ENCODE measurements at regions not wholly inside any gene's neighbourhood (a gene's known extent, or its start where the extent isn't known, plus 50 kb on each side); places are given as distances from the start of the nearest gene placed in this dataset.

DNA sequence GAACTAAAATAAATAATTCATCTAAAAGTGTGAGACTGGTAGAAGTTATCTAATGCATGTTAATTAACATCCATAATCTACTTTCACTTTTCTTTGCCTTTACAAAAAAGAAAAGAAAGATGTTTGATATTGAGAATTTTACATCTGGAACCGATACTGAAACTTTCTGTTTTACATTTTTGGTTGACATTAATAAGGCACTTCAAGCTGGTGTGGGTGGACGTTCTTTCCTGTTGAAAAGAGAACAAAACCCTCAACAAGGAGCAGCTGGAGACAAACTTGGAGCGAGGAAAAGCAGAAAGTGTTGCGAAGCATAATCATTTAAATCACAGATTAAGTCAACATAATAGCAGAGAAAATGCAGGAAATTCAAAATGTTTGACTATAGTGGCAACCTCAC, 575.2 kb upstream of the ADGRB3 start:
- TF ChIP-seq, protein P1, sequence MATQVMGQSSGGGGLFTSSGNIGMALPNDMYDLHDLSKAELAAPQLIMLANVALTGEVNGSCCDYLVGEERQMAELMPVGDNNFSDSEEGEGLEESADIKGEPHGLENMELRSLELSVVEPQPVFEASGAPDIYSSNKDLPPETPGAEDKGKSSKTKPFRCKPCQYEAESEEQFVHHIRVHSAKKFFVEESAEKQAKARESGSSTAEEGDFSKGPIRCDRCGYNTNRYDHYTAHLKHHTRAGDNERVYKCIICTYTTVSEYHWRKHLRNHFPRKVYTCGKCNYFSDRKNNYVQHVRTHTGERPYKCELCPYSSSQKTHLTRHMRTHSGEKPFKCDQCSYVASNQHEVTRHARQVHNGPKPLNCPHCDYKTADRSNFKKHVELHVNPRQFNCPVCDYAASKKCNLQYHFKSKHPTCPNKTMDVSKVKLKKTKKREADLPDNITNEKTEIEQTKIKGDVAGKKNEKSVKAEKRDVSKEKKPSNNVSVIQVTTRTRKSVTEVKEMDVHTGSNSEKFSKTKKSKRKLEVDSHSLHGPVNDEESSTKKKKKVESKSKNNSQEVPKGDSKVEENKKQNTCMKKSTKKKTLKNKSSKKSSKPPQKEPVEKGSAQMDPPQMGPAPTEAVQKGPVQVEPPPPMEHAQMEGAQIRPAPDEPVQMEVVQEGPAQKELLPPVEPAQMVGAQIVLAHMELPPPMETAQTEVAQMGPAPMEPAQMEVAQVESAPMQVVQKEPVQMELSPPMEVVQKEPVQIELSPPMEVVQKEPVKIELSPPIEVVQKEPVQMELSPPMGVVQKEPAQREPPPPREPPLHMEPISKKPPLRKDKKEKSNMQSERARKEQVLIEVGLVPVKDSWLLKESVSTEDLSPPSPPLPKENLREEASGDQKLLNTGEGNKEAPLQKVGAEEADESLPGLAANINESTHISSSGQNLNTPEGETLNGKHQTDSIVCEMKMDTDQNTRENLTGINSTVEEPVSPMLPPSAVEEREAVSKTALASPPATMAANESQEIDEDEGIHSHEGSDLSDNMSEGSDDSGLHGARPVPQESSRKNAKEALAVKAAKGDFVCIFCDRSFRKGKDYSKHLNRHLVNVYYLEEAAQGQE (IDR thresholded peaks at IDR 0.05): no peak
- TF ChIP-seq, protein P2, sequence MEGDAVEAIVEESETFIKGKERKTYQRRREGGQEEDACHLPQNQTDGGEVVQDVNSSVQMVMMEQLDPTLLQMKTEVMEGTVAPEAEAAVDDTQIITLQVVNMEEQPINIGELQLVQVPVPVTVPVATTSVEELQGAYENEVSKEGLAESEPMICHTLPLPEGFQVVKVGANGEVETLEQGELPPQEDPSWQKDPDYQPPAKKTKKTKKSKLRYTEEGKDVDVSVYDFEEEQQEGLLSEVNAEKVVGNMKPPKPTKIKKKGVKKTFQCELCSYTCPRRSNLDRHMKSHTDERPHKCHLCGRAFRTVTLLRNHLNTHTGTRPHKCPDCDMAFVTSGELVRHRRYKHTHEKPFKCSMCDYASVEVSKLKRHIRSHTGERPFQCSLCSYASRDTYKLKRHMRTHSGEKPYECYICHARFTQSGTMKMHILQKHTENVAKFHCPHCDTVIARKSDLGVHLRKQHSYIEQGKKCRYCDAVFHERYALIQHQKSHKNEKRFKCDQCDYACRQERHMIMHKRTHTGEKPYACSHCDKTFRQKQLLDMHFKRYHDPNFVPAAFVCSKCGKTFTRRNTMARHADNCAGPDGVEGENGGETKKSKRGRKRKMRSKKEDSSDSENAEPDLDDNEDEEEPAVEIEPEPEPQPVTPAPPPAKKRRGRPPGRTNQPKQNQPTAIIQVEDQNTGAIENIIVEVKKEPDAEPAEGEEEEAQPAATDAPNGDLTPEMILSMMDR (IDR thresholded peaks at IDR 0.05): no peak
- TF ChIP-seq, protein P3, sequence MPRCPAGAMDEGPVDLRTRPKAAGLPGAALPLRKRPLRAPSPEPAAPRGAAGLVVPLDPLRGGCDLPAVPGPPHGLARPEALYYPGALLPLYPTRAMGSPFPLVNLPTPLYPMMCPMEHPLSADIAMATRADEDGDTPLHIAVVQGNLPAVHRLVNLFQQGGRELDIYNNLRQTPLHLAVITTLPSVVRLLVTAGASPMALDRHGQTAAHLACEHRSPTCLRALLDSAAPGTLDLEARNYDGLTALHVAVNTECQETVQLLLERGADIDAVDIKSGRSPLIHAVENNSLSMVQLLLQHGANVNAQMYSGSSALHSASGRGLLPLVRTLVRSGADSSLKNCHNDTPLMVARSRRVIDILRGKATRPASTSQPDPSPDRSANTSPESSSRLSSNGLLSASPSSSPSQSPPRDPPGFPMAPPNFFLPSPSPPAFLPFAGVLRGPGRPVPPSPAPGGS (IDR thresholded peaks at IDR 0.05): no peak
- TF ChIP-seq KDM1A (IDR thresholded peaks at IDR 0.05; ENCODE audit: low read depth) (no peak), TP53 (CRISPR knock-in tag; IDR thresholded peaks at IDR 0.05) (no peak), POLR2A (IDR thresholded peaks at IDR 0.05; ENCODE audit: low read length) (no peak), RNF2 (IDR thresholded peaks at IDR 0.05; ENCODE audit: borderline replicate concordance, low read depth) (no peak)

Data from A549 (cell line).